IPS-18c (cell line): ENCODE measurements at regions not wholly inside any gene's neighbourhood (a gene's known extent, or its start where the extent isn't known, plus 50 kb on each side); places are given as distances from the start of the nearest gene placed in this dataset.

Experiments
- H3K4me3 ChIP-seq: 2 replicates; pipeline ENCODE4 v1.7.0; 2013; ENCODE audit warnings: low read depth, mild to moderate bottlenecking, low read length, moderate library complexity; ENCODE audit not compliant: insufficient read depth
- H3K9me3 ChIP-seq: one replicate; pipeline ENCODE4 v1.6.1; 2013; ENCODE audit warnings: mild to moderate bottlenecking, low read length, moderate library complexity; ENCODE audit not compliant: control insufficient read depth, insufficient read depth

- Histone ChIP-seq H3K9me3 (no peaks in the 10 kb centered on the region), H3K4me3 (no peak overlapping the region)
These were observed 212.9 kb upstream of the FOXF1 start for GRCh38 chr16:86297391-86297790.

GRCh38 chr16:86297866-86298757 lies 212.2 kb upstream of the FOXF1 start:
- Histone ChIP-seq H3K9me3 (no peaks in the 10 kb centered on the region), H3K4me3 (no peak overlapping the region)

- Histone ChIP-seq H3K9me3 (no peaks in the 10 kb centered on the region), H3K4me3 (no peak overlapping the region)
These were observed 211.6 kb upstream of the FOXF1 start for GRCh38 chr16:86298758-86299134.

- Histone ChIP-seq H3K4me3 (no peak overlapping the region), H3K9me3 (no peaks in the 10 kb centered on the region)
These were observed 210.3 kb upstream of the FOXF1 start for GRCh38 chr16:86299882-86300610.

- Histone ChIP-seq H3K4me3 (peak overlapping the region; percentile 22; the same call in 1 of the 2 replicates), H3K9me3 (no peaks in the 10 kb centered on the region)
These were observed 209.4 kb upstream of the FOXF1 start for GRCh38 chr16:86300746-86301481.

GRCh38 chr16:86302421-86303109 lies 207.8 kb upstream of the FOXF1 start:
- no peak overlapping the region for H3K4me3 ChIP-seq
- no peaks in the 10 kb centered on the region for H3K9me3 ChIP-seq

- Histone ChIP-seq H3K4me3 (no peak overlapping the region), H3K9me3 (no peaks in the 10 kb centered on the region)
These were observed 206.3 kb upstream of the FOXF1 start for GRCh38 chr16:86303787-86304678.

GRCh38 chr16:86304868-86305267 lies 205.5 kb upstream of the FOXF1 start:
- Histone ChIP-seq H3K4me3 (no peak overlapping the region), H3K9me3 (no peaks in the 10 kb centered on the region)

GRCh38 chr16:86305440-86305839 lies 204.9 kb upstream of the FOXF1 start:
- Histone ChIP-seq H3K4me3 (no peak overlapping the region), H3K9me3 (no peaks in the 10 kb centered on the region)

GRCh38 chr16:86306011-86306644 lies 204.2 kb upstream of the FOXF1 start:
- Histone ChIP-seq H3K4me3 (no peak overlapping the region), H3K9me3 (no peaks in the 10 kb centered on the region)

- H3K9me3 ChIP-seq = no peaks in the 10 kb centered on the region
- no peak overlapping the region for H3K4me3 ChIP-seq
These were observed 203.4 kb upstream of the FOXF1 start for GRCh38 chr16:86306811-86307513.

GRCh38 chr16:86307514-86307903 lies 202.8 kb upstream of the FOXF1 start:
- no peak overlapping the region for H3K4me3 ChIP-seq
- no peaks in the 10 kb centered on the region for H3K9me3 ChIP-seq

GRCh38 chr16:86308514-86308913 lies 201.8 kb upstream of the FOXF1 start:
- Histone ChIP-seq H3K4me3 (no peak overlapping the region), H3K9me3 (no peaks in the 10 kb centered on the region)

- H3K4me3 ChIP-seq = no peak overlapping the region
- H3K9me3 ChIP-seq = no peaks in the 10 kb centered on the region
These were observed 196.7 kb upstream of the FOXF1 start for GRCh38 chr16:86313631-86314030.

- no peaks in the 10 kb centered on the region for H3K9me3 ChIP-seq
- no peak overlapping the region for H3K4me3 ChIP-seq
These were observed 195.8 kb upstream of the FOXF1 start for GRCh38 chr16:86314402-86315025.
